Transverse colon (tissue), 4 donors: ENCODE measurements at regions not wholly inside any gene's neighbourhood (a gene's known extent, or its start where the extent isn't known, plus 50 kb on each side); places are given as distances from the start of the nearest gene placed in this dataset.

ENCODE experiments used
- DNase-seq: peaks from one replicate; pipeline ENCODE4 v3.0.0-alpha.2; 2019
- H3K27ac ChIP-seq, 4 donors: fragments of 200-600 bp; sonication (generic); 2 replicates each; pipeline ENCODE4 v1.5.1; 2016 to 2018; ENCODE audit warnings: inconsistent platforms in 4 of 4
- H3K27me3 ChIP-seq: fragments of 200-600 bp; sonication (generic); 2 replicates; pipeline ENCODE4 v1.5.1; 2017; ENCODE audit warnings: inconsistent platforms
- H3K36me3 ChIP-seq, 4 donors: fragments of 200-600 bp; sonication (generic); 2 replicates each; pipeline ENCODE4 v1.5.1; 2017 to 2019; ENCODE audit warnings: inconsistent platforms in 4 of 4
- H3K4me1 ChIP-seq, 4 donors: fragments of 200-600 bp; sonication (generic); 2 replicates each; pipeline ENCODE4 v1.5.1; 2017 to 2020; ENCODE audit warnings: inconsistent platforms in 4 of 4
- H3K4me3 ChIP-seq, 4 donors: fragments of 200-600 bp; sonication (generic); 1 replicate in 1 of 4; 2 replicates in 3 of 4; pipeline versions ENCODE4 v1.5.1 to v1.6.1; 2017 to 2019; ENCODE audit warnings: inconsistent platforms in 4 of 4
- H3K9me3 ChIP-seq, 2 donors: fragments of 200-600 bp; sonication (generic); 2 replicates each; pipeline ENCODE4 v1.5.1; 2017 to 2019; ENCODE audit warnings: inconsistent platforms in 2 of 2
- EP300 ChIP-seq: sonication (generic); formaldehyde crosslinking; IDR thresholded peaks from one replicate; pipeline ENCODE4 v1.6.1; 2017; ENCODE audit warnings: antibody characterized with exemption, low read depth
- POLR2A ChIP-seq: fragments of 450-650 bp; IDR thresholded peaks from one replicate; pipeline ENCODE4 v1.6.1; 2016; ENCODE audit warnings: antibody characterized with exemption, mild to moderate bottlenecking, moderate library complexity
- POLR2AphosphoS5 ChIP-seq, 3 donors: sonication (generic); formaldehyde crosslinking; IDR thresholded peaks; one replicate each; pipeline ENCODE4 v1.6.1; 2016; ENCODE audit warnings: antibody characterized with exemption in 3 of 3
- WGBS, 2 donors: methylation state at CpG; one replicate each; pipeline ENCODE4 v1.1.5; 2018; ENCODE audit warnings: low coverage in 1 of 2; 5-methylcytosine and 5-hydroxymethylcytosine counted together
- in situ Hi-C, 4 donors: fragments of 200-750 bp; cut with MboI; loops; one replicate each; pipeline versions ENCODE4 v1.15.0 to v1.15.1; 2017; ENCODE audit warnings: low sequenced_read_pairs in 3 of 4, low pct_ligation_motif_present in 1 of 4, low pct_unique_long_range_greater_than_20kb in 1 of 4
- intact Hi-C: fragments of 100-400 bp; cut with DNase I; formaldehyde crosslinking; loops from one replicate; pipeline ENCODE4 v1.15.1; 2023; ENCODE audit warnings: low total_unique reads
- TF ChIP-seq, protein P1 (sequence below), 5 experiments: fragments of 200-600 bp in 3 of 5; fragments of 450-650 bp in 2 of 5; sonication (generic) in 3 of 5; IDR thresholded peaks; 1 replicate in 2 of 5; 2 replicates in 3 of 5; pipeline ENCODE4 v1.5.1; 2016 to 2017; ENCODE audit warnings: antibody characterized with exemption in 5 of 5, inconsistent platforms in 3 of 5, mild to moderate bottlenecking in 2 of 5, moderate library complexity in 1 of 5

DNA sequence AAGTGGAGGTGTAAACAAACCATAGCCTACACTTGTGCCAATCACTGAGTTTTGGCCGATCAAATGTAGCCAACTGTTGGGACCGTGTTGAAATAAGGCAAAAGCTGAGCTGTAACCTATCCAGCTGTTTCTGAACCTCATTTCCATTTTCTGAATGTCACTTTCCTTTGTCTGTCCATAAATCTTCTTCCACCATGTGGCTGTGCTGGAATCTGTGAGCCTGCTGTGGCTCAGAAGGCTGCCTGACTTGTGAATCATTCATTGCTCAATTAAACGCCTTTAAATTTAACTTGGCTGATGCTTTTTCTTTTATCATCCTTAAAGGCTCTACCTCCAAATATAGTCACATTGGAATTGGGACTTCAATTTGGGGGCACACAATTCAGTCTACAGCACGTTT, 203.1 kb upstream of the MPPED2 start:
- in situ Hi-C loops: no loop called here
- intact Hi-C loops: no loop called here
- 74 to 86% methylated on average over 4 of the region's 4 CpGs for WGBS, 2 donors
- H3K27ac ChIP-seq: no peak overlapping the region
- peaks cover 0 to 6% (median 0%) of the 10 kb centered on the region in 4 donors for H3K4me1 ChIP-seq
- H3K27me3 ChIP-seq: no peaks in the 10 kb centered on the region
- no peaks in the 10 kb centered on the region for H3K36me3 ChIP-seq
- H3K4me3 ChIP-seq: no peak overlapping the region
- TF ChIP-seq, protein P1, sequence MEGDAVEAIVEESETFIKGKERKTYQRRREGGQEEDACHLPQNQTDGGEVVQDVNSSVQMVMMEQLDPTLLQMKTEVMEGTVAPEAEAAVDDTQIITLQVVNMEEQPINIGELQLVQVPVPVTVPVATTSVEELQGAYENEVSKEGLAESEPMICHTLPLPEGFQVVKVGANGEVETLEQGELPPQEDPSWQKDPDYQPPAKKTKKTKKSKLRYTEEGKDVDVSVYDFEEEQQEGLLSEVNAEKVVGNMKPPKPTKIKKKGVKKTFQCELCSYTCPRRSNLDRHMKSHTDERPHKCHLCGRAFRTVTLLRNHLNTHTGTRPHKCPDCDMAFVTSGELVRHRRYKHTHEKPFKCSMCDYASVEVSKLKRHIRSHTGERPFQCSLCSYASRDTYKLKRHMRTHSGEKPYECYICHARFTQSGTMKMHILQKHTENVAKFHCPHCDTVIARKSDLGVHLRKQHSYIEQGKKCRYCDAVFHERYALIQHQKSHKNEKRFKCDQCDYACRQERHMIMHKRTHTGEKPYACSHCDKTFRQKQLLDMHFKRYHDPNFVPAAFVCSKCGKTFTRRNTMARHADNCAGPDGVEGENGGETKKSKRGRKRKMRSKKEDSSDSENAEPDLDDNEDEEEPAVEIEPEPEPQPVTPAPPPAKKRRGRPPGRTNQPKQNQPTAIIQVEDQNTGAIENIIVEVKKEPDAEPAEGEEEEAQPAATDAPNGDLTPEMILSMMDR (IDR thresholded peaks at IDR 0.05): no peak
- TF ChIP-seq POLR2A: no peak
- no peak for TF ChIP-seq EP300
- TF ChIP-seq POLR2AphosphoS5 (IDR thresholded peaks at IDR 0.05): no peak
- no peak for DNase-seq
- no peaks in the 10 kb centered on the region for H3K9me3 ChIP-seq

DNA sequence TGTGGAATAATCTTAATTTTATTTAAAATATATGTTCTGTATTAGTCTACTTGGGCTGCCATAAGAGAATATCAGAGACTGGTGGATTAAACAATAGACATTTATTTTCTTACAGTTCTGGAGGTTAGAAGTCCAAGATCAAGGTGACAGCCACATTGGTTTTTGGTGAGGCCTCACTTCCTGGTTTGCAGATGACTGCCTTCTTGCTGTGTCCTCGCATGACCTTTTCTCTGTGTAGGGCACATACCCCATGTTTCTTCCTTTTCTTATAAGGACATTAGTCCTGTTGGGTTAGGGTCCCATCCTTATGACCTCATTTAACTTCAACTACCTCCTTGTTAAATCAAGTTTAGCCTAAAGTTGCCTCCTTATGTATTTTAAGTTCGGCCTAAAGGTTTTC, 202.7 kb upstream of the MPPED2 start:
- Histone ChIP-seq H3K4me3 (no peak overlapping the region), H3K27me3 (no peaks in the 10 kb centered on the region), H3K9me3 (no peaks in the 10 kb centered on the region), H3K4me1 (peaks cover 0 to 6% (median 0%) of the 10 kb centered on the region in 4 donors), H3K36me3 (no peaks in the 10 kb centered on the region), H3K27ac (no peak overlapping the region)
- no peak for DNase-seq
- in situ Hi-C loops (no loop called here), intact Hi-C loops (no loop called here)
- TF ChIP-seq, protein P1 (IDR thresholded peaks at IDR 0.05): no peak
- TF ChIP-seq POLR2A: no peak
- TF ChIP-seq EP300: no peak
- TF ChIP-seq POLR2AphosphoS5 (IDR thresholded peaks at IDR 0.05): no peak
- WGBS, 2 donors: 75 to 85% methylated on average over 2 of the region's 2 CpGs

DNA sequence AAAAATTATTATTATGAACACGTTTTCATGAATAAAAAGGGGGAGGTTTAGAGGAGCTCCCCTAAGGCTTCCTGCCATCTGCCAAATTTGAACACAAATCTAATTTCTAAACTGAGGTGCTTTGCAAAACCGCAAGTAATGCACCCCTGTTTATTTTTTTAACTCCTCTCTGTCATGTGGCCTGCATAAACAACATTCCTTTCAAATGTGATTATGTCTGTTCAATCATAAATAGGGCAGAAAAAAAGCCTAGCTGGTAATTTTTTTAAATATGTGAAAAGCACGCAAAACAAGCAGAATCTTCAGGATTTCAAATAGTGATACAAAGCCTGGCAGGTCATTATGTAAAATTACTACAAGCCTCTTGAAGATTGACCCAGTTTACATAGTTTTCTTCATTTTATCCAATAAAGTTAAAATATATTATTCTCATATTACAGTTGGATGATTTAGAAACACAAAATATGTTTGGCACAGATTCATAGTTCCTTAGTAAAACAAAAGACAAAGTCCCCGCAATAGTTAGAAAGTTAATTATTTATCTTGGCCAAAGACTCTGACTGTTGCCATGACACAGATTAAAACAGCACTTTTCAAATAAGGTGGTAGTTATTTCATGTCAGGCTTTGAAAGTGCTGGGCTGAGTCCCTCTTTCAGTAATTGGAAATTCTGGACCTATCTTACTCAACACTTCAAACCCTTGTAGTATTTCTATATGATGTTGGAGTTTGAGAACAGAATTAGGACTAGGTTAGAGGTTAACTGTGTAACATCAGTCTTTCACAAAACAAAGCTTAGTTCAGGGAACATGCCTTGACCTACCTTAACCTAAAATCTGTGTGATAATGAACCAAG, 200.3 kb upstream of the MPPED2 start:
- in situ Hi-C loops: no loop called here
- no peak for DNase-seq
- no peak overlapping the region for H3K27ac ChIP-seq
- H3K27me3 ChIP-seq: no peaks in the 10 kb centered on the region
- no peaks in the 10 kb centered on the region for H3K9me3 ChIP-seq
- no peak overlapping the region for H3K4me3 ChIP-seq
- TF ChIP-seq, protein P1 (IDR thresholded peaks at IDR 0.05): no peak
- H3K36me3 ChIP-seq: no peaks in the 10 kb centered on the region
- WGBS, 2 donors: 29 to 33% methylated on average over 4 of the region's 4 CpGs
- intact Hi-C loops: no loop called here
- H3K4me1 ChIP-seq: peaks cover 0 to 6% (median 0%) of the 10 kb centered on the region in 4 donors

DNA sequence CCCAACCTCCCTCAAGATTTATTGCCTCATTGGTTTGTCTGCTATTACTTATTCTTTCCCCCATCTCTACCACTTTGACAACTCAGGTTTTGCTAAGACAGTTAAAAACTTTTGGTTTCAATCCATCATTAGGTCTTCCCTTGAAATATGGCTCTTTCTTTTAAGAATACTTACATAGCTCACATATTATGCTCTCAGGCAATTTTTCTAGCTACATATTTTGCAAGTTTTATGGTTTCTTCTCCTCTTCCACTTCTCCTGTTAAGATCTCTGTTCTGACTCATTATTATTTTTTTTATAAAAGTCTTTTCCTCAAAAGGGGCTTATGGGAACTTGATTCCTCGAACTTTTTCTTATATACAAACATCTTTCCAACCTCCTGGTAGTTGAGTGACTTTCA, 192.4 kb upstream of the MPPED2 start:
- DNase-seq: no peak
- H3K27me3 ChIP-seq: no peaks in the 10 kb centered on the region
- intact Hi-C loops: no loop called here
- no peak for TF ChIP-seq POLR2A
- no peak for TF ChIP-seq POLR2AphosphoS5 (IDR thresholded peaks at IDR 0.05)
- TF ChIP-seq, protein P1 (IDR thresholded peaks at IDR 0.05): no peak
- no peak for TF ChIP-seq EP300
- WGBS, 2 donors: 39 to 40% methylated on average over 1 of the region's 1 CpG
- no peak overlapping the region for H3K27ac ChIP-seq
- H3K36me3 ChIP-seq: no peaks in the 10 kb centered on the region
- H3K4me1 ChIP-seq: no peaks in the 10 kb centered on the region
- in situ Hi-C loops: no loop called here
- no peak overlapping the region for H3K4me3 ChIP-seq
- H3K9me3 ChIP-seq: no peaks in the 10 kb centered on the region
